Loucy (cell line): ENCODE measurements at regions not wholly inside any gene's neighbourhood (a gene's known extent, or its start where the extent isn't known, plus 50 kb on each side); places are given as distances from the start of the nearest gene placed in this dataset.

Experiments
- EZH2phosphoT487 ChIP-seq: fragments of 200-600 bp; IDR thresholded peaks from 2 replicates; pipeline ENCODE4 v1.6.1; 2018; ENCODE audit warnings: antibody characterized with exemption, mild to moderate bottlenecking, moderate library complexity, borderline replicate concordance
- TF ChIP-seq, protein P1 (sequence below): fragments of 200-600 bp; sonication (generic); conservative IDR thresholded peaks from 2 replicates; pipeline ENCODE4 v1.5.1; 2014; ENCODE audit warnings: mild to moderate bottlenecking, antibody characterized with exemption, low read length

DNA sequence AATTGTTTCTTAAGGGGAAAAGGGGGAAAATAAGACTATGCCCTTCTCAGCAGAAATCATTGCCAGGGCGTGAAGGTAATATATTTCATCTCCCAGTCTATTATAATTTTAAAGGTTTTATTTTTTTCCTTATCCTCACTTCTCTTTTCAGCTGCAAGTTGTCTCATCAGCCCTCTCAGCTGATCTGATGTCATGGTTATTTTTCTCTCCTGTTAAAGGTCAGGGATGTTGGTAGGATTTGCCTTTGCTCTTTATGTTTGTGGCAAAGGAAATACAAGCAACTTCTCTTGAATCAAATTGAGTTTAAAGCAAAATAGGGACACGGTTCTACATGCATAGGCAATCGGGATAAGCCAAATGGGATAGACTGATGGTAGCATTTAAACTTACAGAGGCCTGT is 946.9 kb downstream of the SORCS1 start:
- TF ChIP-seq, protein P1, sequence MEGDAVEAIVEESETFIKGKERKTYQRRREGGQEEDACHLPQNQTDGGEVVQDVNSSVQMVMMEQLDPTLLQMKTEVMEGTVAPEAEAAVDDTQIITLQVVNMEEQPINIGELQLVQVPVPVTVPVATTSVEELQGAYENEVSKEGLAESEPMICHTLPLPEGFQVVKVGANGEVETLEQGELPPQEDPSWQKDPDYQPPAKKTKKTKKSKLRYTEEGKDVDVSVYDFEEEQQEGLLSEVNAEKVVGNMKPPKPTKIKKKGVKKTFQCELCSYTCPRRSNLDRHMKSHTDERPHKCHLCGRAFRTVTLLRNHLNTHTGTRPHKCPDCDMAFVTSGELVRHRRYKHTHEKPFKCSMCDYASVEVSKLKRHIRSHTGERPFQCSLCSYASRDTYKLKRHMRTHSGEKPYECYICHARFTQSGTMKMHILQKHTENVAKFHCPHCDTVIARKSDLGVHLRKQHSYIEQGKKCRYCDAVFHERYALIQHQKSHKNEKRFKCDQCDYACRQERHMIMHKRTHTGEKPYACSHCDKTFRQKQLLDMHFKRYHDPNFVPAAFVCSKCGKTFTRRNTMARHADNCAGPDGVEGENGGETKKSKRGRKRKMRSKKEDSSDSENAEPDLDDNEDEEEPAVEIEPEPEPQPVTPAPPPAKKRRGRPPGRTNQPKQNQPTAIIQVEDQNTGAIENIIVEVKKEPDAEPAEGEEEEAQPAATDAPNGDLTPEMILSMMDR: no peak
- TF ChIP-seq EZH2phosphoT487: no peak
